ENCODE measurements at regions not wholly inside any gene's neighbourhood (a gene's known extent, or its start where the extent isn't known, plus 50 kb on each side); places are given as distances from the start of the nearest gene placed in this dataset.

GRCh38 chr7:131026297-131027000 lies 292.4 kb upstream of the KLF14 start:
- DNase-seq: no peak
- no peaks in the 10 kb centered on the region for H3K27me3 ChIP-seq (replicated peaks; ENCODE audit: insufficient read depth, low read length)
- no peak overlapping the region for H3K27ac ChIP-seq (ENCODE audit: low read length)
- H3K36me3 ChIP-seq (replicated peaks; ENCODE audit: insufficient read depth, low read length): no peaks in the 10 kb centered on the region
- no peak overlapping the region for H3K9ac ChIP-seq (ENCODE audit: low read length)
- no peaks in the 10 kb centered on the region for H3K9me3 ChIP-seq (replicated peaks; ENCODE audit: insufficient read depth, low read length)
- H3K9me2 ChIP-seq (replicated peaks; ENCODE audit: insufficient read depth, low read length): no peaks in the 10 kb centered on the region
- H4K20me1 ChIP-seq (ENCODE audit: insufficient read depth, low read length): peaks cover 33% of the 10 kb centered on the region
- H3F3A ChIP-seq (ENCODE audit: insufficient read depth, low read length): 0 out of 2 replicates have a peak, but pooled peaks cover 6% of the 10 kb centered on the region
- TF ChIP-seq EZH2 (optimal IDR thresholded peaks at IDR 0.05; ENCODE audit: low read depth, low read length) (no peak), CTCF (IDR thresholded peaks at IDR 0.05; ENCODE audit: low read length) (no peak), EZH2phosphoT487 (IDR thresholded peaks at IDR 0.05; ENCODE audit: low read length) (no peak)
- no peak overlapping the region for H3K4me2 ChIP-seq (ENCODE audit: low read depth, low read length)
- no peak overlapping the region for H2AFZ ChIP-seq (ENCODE audit: low read length)
- peaks cover 92% of the 10 kb centered on the region for H3K79me2 ChIP-seq (ENCODE audit: low read length)
- no peak overlapping the region for H3K4me3 ChIP-seq (ENCODE audit: low read length)
- no peaks in the 10 kb centered on the region for H3K4me1 ChIP-seq (ENCODE audit: low read length)

GRCh38 chr7:131027287-131027773 lies 293.3 kb upstream of the KLF14 start:
- Histone ChIP-seq H3K27ac (ENCODE audit: low read length) (no peak overlapping the region), H3K79me2 (ENCODE audit: low read length) (peaks cover 94% of the 10 kb centered on the region), H3K9me2 (replicated peaks; ENCODE audit: insufficient read depth, low read length) (no peaks in the 10 kb centered on the region), H4K20me1 (ENCODE audit: insufficient read depth, low read length) (peaks cover 33% of the 10 kb centered on the region), H3K4me3 (ENCODE audit: low read length) (no peak overlapping the region), H3K27me3 (replicated peaks; ENCODE audit: insufficient read depth, low read length) (no peaks in the 10 kb centered on the region), H3K4me2 (ENCODE audit: low read depth, low read length) (no peak overlapping the region), H2AFZ (ENCODE audit: low read length) (no peak overlapping the region), H3F3A (ENCODE audit: insufficient read depth, low read length) (0 out of 2 replicates have a peak, but pooled peaks cover 6% of the 10 kb centered on the region), H3K9ac (ENCODE audit: low read length) (no peak overlapping the region), H3K4me1 (ENCODE audit: low read length) (no peaks in the 10 kb centered on the region), H3K9me3 (replicated peaks; ENCODE audit: insufficient read depth, low read length) (no peaks in the 10 kb centered on the region), H3K36me3 (replicated peaks; ENCODE audit: insufficient read depth, low read length) (no peaks in the 10 kb centered on the region)
- TF ChIP-seq EZH2 (optimal IDR thresholded peaks at IDR 0.05; ENCODE audit: low read depth, low read length) (no peak), EZH2phosphoT487 (IDR thresholded peaks at IDR 0.05; ENCODE audit: low read length) (no peak), CTCF (IDR thresholded peaks at IDR 0.05; ENCODE audit: low read length) (no peak)
- no peak for DNase-seq

GRCh38 chr7:131028295-131028694 lies 294.3 kb upstream of the KLF14 start:
- Histone ChIP-seq H3K9me2 (replicated peaks; ENCODE audit: insufficient read depth, low read length) (no peaks in the 10 kb centered on the region), H4K20me1 (ENCODE audit: insufficient read depth, low read length) (peaks cover 34% of the 10 kb centered on the region), H3K36me3 (replicated peaks; ENCODE audit: insufficient read depth, low read length) (no peaks in the 10 kb centered on the region), H3K27me3 (replicated peaks; ENCODE audit: insufficient read depth, low read length) (no peaks in the 10 kb centered on the region), H3K4me1 (ENCODE audit: low read length) (no peaks in the 10 kb centered on the region), H3K9me3 (replicated peaks; ENCODE audit: insufficient read depth, low read length) (no peaks in the 10 kb centered on the region), H2AFZ (ENCODE audit: low read length) (no peak overlapping the region), H3K9ac (ENCODE audit: low read length) (no peak overlapping the region), H3K27ac (ENCODE audit: low read length) (no peak overlapping the region), H3K4me3 (ENCODE audit: low read length) (no peak overlapping the region), H3K79me2 (ENCODE audit: low read length) (peaks cover 94% of the 10 kb centered on the region), H3K4me2 (ENCODE audit: low read depth, low read length) (no peak overlapping the region), H3F3A (ENCODE audit: insufficient read depth, low read length) (0 out of 2 replicates have a peak, but pooled peaks cover 6% of the 10 kb centered on the region)
- no peak for DNase-seq
- TF ChIP-seq EZH2phosphoT487 (IDR thresholded peaks at IDR 0.05; ENCODE audit: low read length) (no peak), CTCF (IDR thresholded peaks at IDR 0.05; ENCODE audit: low read length) (no peak), EZH2 (optimal IDR thresholded peaks at IDR 0.05; ENCODE audit: low read depth, low read length) (no peak)
